GM20000 (cell line): ENCODE measurements at regions not wholly inside any gene's neighbourhood (a gene's known extent, or its start where the extent isn't known, plus 50 kb on each side); places are given as distances from the start of the nearest gene placed in this dataset.

Experiments
- DNase-seq: peaks from one replicate; pipeline ENCODE4 v3.0.0; 2012; ENCODE audit warnings: low spot score
- TF ChIP-seq, protein P1 (sequence below): IDR thresholded peaks from 2 replicates; pipeline ENCODE4 v1.5.1; 2012; ENCODE audit warnings: mild to moderate bottlenecking, control low read depth; ENCODE audit errors: extremely low read depth, missing control alignments

DNA sequence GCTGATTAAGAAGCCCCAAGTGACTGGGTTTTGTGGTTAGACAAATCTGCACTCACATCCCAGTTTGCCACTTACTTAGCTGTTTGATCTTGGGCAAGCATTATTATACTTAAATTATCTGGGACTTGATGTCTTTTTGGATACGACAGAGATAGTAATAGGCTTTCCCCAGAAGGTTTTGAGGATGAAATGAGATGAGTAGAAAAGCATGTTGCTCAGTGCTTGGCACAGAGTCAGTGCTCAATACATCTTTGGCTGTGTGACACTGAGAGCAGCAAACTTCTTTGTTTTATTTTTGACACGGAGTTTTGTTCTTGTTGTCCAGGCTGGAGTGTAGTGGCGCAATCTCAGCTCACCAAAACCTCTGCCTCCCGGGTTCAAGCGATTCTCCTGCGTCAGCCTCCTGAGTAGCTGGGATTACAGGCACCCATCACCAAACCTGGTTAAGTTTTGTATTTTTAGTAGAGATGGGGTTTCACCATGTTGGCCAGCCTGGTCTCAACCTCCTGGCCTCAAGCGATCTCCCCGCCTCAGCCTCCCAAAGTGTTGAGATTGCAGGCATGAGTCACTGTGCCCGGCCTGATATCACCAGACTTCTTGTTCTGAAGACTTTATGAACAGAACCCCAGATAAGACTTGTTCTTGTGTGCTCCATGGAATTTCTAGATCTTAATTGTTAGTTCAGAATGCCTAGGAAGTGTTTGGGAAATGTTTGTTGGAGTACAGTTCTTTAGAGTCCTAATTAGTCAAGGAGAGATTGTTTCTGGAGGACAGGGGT, 521.2 kb downstream of the SLC4A3 start:
- DNase-seq, result no peak

DNA sequence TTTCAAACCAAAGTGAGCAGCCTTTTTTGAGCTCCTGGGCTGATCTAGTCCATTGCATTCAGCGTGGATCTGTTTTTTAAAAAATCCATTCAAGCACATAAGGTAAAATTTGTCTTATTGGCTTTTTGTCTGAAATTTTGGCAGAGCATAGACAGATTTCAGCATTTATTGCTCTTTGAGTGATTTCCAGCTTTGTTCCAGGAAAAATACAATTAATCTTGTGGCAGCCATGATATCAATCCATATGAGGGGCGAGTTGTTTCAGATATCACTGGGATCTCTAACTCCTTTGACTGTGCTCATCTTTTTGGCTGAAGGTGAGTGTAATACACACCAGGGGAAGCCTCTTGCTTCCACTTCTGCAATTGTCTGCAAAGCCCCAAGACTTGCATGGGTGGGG, 523.9 kb downstream of the SLC4A3 start:
- TF ChIP-seq, protein P1, sequence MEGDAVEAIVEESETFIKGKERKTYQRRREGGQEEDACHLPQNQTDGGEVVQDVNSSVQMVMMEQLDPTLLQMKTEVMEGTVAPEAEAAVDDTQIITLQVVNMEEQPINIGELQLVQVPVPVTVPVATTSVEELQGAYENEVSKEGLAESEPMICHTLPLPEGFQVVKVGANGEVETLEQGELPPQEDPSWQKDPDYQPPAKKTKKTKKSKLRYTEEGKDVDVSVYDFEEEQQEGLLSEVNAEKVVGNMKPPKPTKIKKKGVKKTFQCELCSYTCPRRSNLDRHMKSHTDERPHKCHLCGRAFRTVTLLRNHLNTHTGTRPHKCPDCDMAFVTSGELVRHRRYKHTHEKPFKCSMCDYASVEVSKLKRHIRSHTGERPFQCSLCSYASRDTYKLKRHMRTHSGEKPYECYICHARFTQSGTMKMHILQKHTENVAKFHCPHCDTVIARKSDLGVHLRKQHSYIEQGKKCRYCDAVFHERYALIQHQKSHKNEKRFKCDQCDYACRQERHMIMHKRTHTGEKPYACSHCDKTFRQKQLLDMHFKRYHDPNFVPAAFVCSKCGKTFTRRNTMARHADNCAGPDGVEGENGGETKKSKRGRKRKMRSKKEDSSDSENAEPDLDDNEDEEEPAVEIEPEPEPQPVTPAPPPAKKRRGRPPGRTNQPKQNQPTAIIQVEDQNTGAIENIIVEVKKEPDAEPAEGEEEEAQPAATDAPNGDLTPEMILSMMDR, result no peak

More for the DNA sequence above, 521.2 kb downstream of the SLC4A3 start:
- TF ChIP-seq, protein P1, result no peak

DNA sequence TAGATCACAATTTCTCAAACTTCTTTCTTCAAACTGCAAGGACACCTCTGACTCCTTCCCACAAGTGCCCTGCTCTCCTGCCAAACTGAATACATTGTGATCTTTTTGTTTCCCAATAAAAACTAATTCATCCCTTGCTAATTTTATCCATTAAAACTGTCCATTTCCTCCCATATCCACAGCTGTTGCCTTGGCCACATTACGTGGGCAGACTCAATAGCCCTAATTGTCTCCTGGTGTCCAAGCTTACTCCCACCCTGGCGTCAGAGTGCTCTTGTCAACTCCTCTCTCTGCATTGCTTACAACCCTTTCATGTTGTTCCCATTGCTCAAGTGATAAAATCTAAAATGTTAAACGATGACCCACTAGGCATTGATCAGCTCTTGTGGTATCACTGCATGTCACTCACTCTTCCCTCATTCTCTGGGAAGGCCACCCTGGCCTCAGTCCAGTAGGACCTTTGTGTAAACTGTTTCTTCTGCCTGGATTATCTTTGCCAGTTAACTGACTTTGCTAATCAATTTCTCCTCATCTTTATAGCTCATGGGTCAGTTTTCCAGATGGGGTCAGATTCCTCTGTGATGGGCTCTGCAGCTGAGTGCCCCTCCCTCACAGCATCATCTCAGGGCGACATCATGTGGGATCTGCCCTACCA, 525.0 kb downstream of the SLC4A3 start:
- TF ChIP-seq, protein P1, result no peak
- DNase-seq, result no peak

More for the DNA sequence above, 523.9 kb downstream of the SLC4A3 start:
- DNase-seq, result no peak

DNA sequence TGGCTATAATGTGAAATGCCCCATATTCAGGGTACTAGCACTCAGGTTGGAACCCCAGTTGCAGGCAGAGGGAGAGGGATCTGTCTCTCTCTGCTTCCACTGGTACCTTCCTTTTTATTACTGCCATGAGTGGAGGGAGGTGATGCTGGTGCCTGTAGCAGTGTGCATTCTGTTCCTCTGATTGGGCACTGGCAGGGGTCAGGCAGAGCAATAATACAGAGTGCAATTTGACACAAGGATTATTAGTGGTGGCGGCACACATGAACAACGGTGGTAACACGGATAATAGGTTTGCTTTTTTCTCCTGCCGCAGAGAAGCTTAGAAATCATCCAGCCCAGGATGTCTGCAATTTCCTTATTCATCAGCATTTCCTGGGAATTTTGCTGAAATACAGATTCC, 525.7 kb downstream of the SLC4A3 start:
- DNase-seq, result no peak
- TF ChIP-seq, protein P1, result no peak

DNA sequence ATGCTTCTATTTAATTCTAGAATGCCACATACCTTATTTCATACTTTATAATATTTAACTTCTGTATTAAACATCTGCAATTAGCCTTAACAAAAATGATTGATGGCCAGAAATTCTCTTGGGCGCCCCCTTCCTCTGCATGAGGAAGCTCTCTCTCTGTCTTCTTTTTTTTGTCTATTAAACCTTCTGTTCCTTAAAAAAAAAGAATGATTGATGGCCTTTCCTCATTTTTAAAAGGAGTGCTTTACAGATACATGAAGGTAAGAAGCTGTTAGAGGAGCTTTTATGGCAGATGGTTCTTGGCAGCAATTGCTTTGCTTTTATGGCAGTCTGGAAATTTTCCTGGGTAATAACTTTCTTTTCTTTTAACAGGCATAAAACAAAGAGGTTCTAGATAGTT, 526.9 kb downstream of the SLC4A3 start:
- no peak for DNase-seq
- TF ChIP-seq, protein P1, result no peak

DNA sequence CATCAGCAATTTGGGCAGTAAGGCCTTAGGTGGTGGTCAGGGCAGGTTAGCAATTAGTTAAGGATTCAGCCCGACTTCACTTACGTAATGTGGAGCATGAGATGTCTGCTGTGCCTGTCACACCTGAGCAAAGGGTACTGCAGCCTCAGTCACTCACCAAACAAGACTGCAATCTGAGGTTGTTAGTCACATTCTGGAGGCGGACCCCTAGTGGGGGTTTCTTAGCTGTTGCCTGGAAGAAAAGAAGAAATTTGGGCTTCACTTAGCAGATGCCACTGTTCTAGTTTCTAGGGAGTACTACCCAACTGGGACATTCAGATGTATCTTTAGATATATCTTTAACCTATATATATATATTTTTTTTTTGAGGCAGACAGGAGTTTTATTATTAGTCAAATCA, 529.9 kb downstream of the SLC4A3 start:
- no peak for DNase-seq
- TF ChIP-seq, protein P1, result no peak

DNA sequence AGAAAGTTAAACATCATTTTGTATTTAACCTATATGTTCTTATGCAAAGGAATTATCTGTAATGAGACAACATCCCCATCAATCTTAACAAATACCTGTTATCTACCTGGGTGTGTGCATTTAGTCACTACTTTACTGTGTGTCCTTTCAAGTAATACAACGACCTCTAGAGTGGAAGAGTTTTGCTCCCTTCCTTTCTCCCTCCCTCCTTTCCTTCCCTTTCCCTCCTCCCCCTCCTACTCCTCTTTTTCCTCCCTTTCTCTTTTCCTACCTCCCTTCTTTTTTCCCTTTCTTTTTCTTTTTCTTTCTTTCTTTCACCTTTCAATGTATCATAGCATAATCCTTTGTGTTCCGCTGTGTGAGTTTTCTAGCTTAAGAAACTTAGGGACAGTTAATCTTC, 532.3 kb downstream of the SLC4A3 start:
- DNase-seq, result no peak
- TF ChIP-seq, protein P1, result no peak
